H9 (cell line): ENCODE measurements at regions not wholly inside any gene's neighbourhood (a gene's known extent, or its start where the extent isn't known, plus 50 kb on each side); places are given as distances from the start of the nearest gene placed in this dataset.
"Not testable (repeated sequence)": the region's sequence is repeated elsewhere in the genome, so short reads cannot be mapped to it uniquely, and the experiment has no call there.

Experiments used
- DNase-seq: peaks from one replicate; pipeline ENCODE4 v3.0.0-alpha.2; 2017
- H2AFZ ChIP-seq: one replicate; pipeline ENCODE4 v1.6.1; 2013; ENCODE audit warnings: mild to moderate bottlenecking, low read length, control low read depth, moderate library complexity
- H2AK5ac ChIP-seq: 2 replicates; pipeline ENCODE4 v1.6.1; 2013; ENCODE audit warnings: low read length, control low read depth, mixed read lengths; ENCODE audit not compliant: insufficient read length
- H2BK120ac ChIP-seq: one replicate; pipeline ENCODE4 v1.6.1; 2013; ENCODE audit warnings: low read depth, mild to moderate bottlenecking, low read length, control low read depth, inconsistent platforms; ENCODE audit not compliant: poor library complexity, severe bottlenecking
- H2BK12ac ChIP-seq: 2 replicates; pipeline ENCODE4 v1.6.1; 2013; ENCODE audit warnings: low read length, control low read depth, mixed read lengths, low read depth; ENCODE audit not compliant: insufficient read length
- H2BK15ac ChIP-seq: 2 replicates; pipeline ENCODE4 v1.6.1; 2013; ENCODE audit warnings: low read depth, low read length, control low read depth
- H2BK20ac ChIP-seq: one replicate; pipeline ENCODE4 v1.6.1; 2013; ENCODE audit warnings: low read depth, mild to moderate bottlenecking, low read length, control low read depth, inconsistent platforms; ENCODE audit not compliant: poor library complexity, severe bottlenecking
- H2BK5ac ChIP-seq: 2 replicates; pipeline ENCODE4 v1.6.1; 2013; ENCODE audit warnings: low read length, control low read depth, mixed read lengths; ENCODE audit not compliant: insufficient read length
- H3K14ac ChIP-seq: 2 replicates; pipeline ENCODE4 v1.6.1; 2013; ENCODE audit warnings: low read length, control low read depth; ENCODE audit not compliant: insufficient read depth
- H3K18ac ChIP-seq: 2 replicates; pipeline ENCODE4 v1.6.1; 2013; ENCODE audit warnings: low read depth, mild to moderate bottlenecking, mixed read lengths, low read length, control low read depth; ENCODE audit not compliant: insufficient read length
- H3K23ac ChIP-seq: 2 replicates; pipeline ENCODE4 v1.6.1; 2013; ENCODE audit warnings: low read length, control low read depth, mixed read lengths, low read depth; ENCODE audit not compliant: insufficient read length
- H3K23me2 ChIP-seq: 2 replicates; pipeline ENCODE4 v1.6.1; 2013; ENCODE audit warnings: low read depth, mild to moderate bottlenecking, mixed read lengths, low read length, control low read depth; ENCODE audit not compliant: insufficient read length, poor library complexity, severe bottlenecking
- H3K27ac ChIP-seq: 2 replicates; pipeline ENCODE4 v1.5.1; 2013; ENCODE audit warnings: low read length, control low read depth, mixed read lengths, low read depth; ENCODE audit not compliant: insufficient read length
- H3K27me3 ChIP-seq: 2 replicates; pipeline ENCODE4 v1.6.1; 2013; ENCODE audit warnings: low read length, control low read depth, inconsistent platforms; ENCODE audit not compliant: insufficient read depth
- H3K4ac ChIP-seq: 2 replicates; pipeline ENCODE4 v1.6.1; 2013; ENCODE audit warnings: low read depth, mild to moderate bottlenecking, control low read depth, inconsistent platforms, low read length, moderate library complexity
- H3K4me1 ChIP-seq: 2 replicates; pipeline ENCODE4 v1.6.1; 2013; ENCODE audit warnings: low read length, control low read depth, inconsistent platforms; ENCODE audit not compliant: insufficient read depth
- H3K4me2 ChIP-seq: 2 replicates; pipeline ENCODE4 v1.6.1; 2013; ENCODE audit warnings: low read length, control low read depth, mixed read lengths; ENCODE audit not compliant: insufficient read length, insufficient read depth
- H3K56ac ChIP-seq: 2 replicates; pipeline ENCODE4 v1.6.1; 2013; ENCODE audit warnings: low read depth, mild to moderate bottlenecking, mixed read lengths, low read length, control low read depth; ENCODE audit not compliant: insufficient read length
- H3K79me1 ChIP-seq: 2 replicates; pipeline ENCODE4 v1.6.1; 2013; ENCODE audit warnings: low read depth, mild to moderate bottlenecking, moderate library complexity, low read length, control low read depth, inconsistent platforms; ENCODE audit not compliant: insufficient read depth, poor library complexity, severe bottlenecking
- H3K79me2 ChIP-seq: 2 replicates; pipeline ENCODE4 v1.6.1; 2013; ENCODE audit warnings: low read length, control low read depth, inconsistent platforms; ENCODE audit not compliant: insufficient read depth
- H3K9ac ChIP-seq: 2 replicates; pipeline ENCODE4 v1.6.1; 2013; ENCODE audit warnings: low read length, control low read depth, mixed read lengths; ENCODE audit not compliant: insufficient read length; ENCODE audit errors: extremely low read depth
- H3K9me3 ChIP-seq: one replicate; pipeline ENCODE4 v1.6.1; 2013; ENCODE audit warnings: low read depth, low read length, inconsistent platforms; ENCODE audit not compliant: control insufficient read depth
- H3T11ph ChIP-seq: one replicate; pipeline ENCODE4 v1.6.1; 2013; ENCODE audit warnings: mild to moderate bottlenecking, low read length, control low read depth, inconsistent platforms
- H4K20me1 ChIP-seq: one replicate; pipeline ENCODE4 v1.6.1; 2013; ENCODE audit not compliant: control insufficient read depth, insufficient read length, insufficient read depth
- H4K5ac ChIP-seq: 2 replicates; pipeline ENCODE4 v1.6.1; 2013; ENCODE audit warnings: low read depth, mild to moderate bottlenecking, mixed read lengths, low read length, control low read depth; ENCODE audit not compliant: insufficient read length
- H4K8ac ChIP-seq: replicated peaks from 2 replicates; pipeline ENCODE4 v1.6.1; 2013; ENCODE audit warnings: low read length, control low read depth, mixed read lengths, low read depth; ENCODE audit not compliant: insufficient read length
- H4K91ac ChIP-seq: 2 replicates; pipeline ENCODE4 v1.6.1; 2013; ENCODE audit warnings: low read depth, mild to moderate bottlenecking, moderate library complexity, mixed read lengths, low read length, control low read depth; ENCODE audit not compliant: insufficient read length
- H3K27ac Mint-ChIP-seq, 3 experiments: 2 replicates in 2 of 3; 3 replicates in 1 of 3; pipeline ENCODE4 v1.8.0; 2020 to 2021; ENCODE audit warnings: mixed read lengths in 3 of 3, mild to moderate bottlenecking in 1 of 3, moderate library complexity in 1 of 3
- H3K27me3 Mint-ChIP-seq: 2 replicates; pipeline ENCODE4 v1.8.0; 2021; ENCODE audit warnings: low read depth, mild to moderate bottlenecking, moderate library complexity, mixed read lengths
- H3K36me3 Mint-ChIP-seq, 3 experiments: 2 replicates in 2 of 3; 3 replicates in 1 of 3; pipeline ENCODE4 v1.8.0; 2020 to 2021; ENCODE audit warnings: low read depth in 3 of 3, mixed read lengths in 3 of 3; ENCODE audit not compliant: insufficient read depth in 1 of 3
- H3K4me1 Mint-ChIP-seq, 2 experiments: 2 replicates each; pipeline ENCODE4 v1.8.0; 2020; ENCODE audit warnings: mixed read lengths in 2 of 2
- H3K4me3 Mint-ChIP-seq, 2 experiments: 2 replicates in 1 of 2; 3 replicates in 1 of 2; pipeline ENCODE4 v1.8.0; 2020 to 2021; ENCODE audit warnings: mild to moderate bottlenecking in 2 of 2, mixed read lengths in 2 of 2, moderate library complexity in 1 of 2
- H3K9me3 Mint-ChIP-seq, 2 experiments: 2 replicates in 1 of 2; 3 replicates in 1 of 2; pipeline ENCODE4 v1.8.0; 2020; ENCODE audit warnings: mild to moderate bottlenecking in 2 of 2, mixed read lengths in 2 of 2, moderate library complexity in 1 of 2
- WGBS: extraction: QIAGEN DNeasy Blood & Tissue Kit; methylation state at CpG from one replicate; pipeline ENCODE4 v1.1.7; 2013; ENCODE audit warnings: missing lambda C conversion rate, low lambda C conversion rate, mixed read lengths; ENCODE audit not compliant: insufficient read length; ENCODE audit errors: extremely low coverage; 5-methylcytosine and 5-hydroxymethylcytosine counted together
- TF ChIP-seq, protein P1 (sequence below): fragments of 200-600 bp; sonication (generic); conservative IDR thresholded peaks from 3 replicates; pipeline ENCODE4 v1.8.0; 2021; ENCODE audit warnings: antibody characterized with exemption, mild to moderate bottlenecking

DNA sequence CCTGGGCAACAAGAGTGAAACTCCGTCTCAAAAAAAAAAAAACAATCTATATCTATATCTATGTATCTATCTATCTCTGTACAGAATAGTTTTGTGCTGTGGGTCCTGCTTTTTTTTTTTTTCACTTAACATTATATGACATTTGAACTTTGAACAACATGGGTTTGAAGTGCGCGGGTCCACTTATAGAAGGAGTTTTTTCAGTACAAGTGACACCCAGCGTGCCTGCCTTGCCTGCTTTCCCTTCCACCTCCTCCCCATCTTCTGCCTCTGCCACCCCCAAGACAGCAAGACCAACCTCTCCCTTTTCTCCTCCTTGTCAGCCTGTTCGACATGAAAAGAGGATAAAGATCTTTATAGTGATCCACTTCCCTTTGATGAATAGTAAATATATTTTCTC is 102.2 kb upstream of the KCNG1 start:
- H3K9ac ChIP-seq: no peak overlapping the region
- H3K27ac ChIP-seq: no peak overlapping the region
- no peaks in the 10 kb centered on the region for H3K9me3 ChIP-seq
- H2BK12ac ChIP-seq: no peak overlapping the region
- H2BK120ac ChIP-seq: no peak overlapping the region
- H3K4ac ChIP-seq: no peak overlapping the region
- no peak overlapping the region for H2BK15ac ChIP-seq
- H4K5ac ChIP-seq: no peak overlapping the region
- Mint-ChIP-seq H3K4me1 (peaks cover 18 to 32% of the 10 kb centered on the region in 2 experiments), H3K27ac (no peak overlapping the region; a peak in 1 of 7 replicates), H3K36me3 (no peaks in the 10 kb centered on the region), H3K9me3 (no peaks in the 10 kb centered on the region; a peak in 1 of 5 replicates), H3K4me3 (no peak overlapping the region), H3K27me3 (peaks cover 5% of the 10 kb centered on the region)
- H4K20me1 ChIP-seq: no peaks in the 10 kb centered on the region
- H3K4me2 ChIP-seq: no peak overlapping the region
- DNase-seq: no peak
- H3T11ph ChIP-seq: no peak overlapping the region
- H3K4me1 ChIP-seq: peaks cover 2% of the 10 kb centered on the region; the same call in 1 of the 2 replicates
- H2BK5ac ChIP-seq: no peak overlapping the region
- TF ChIP-seq, protein P1, sequence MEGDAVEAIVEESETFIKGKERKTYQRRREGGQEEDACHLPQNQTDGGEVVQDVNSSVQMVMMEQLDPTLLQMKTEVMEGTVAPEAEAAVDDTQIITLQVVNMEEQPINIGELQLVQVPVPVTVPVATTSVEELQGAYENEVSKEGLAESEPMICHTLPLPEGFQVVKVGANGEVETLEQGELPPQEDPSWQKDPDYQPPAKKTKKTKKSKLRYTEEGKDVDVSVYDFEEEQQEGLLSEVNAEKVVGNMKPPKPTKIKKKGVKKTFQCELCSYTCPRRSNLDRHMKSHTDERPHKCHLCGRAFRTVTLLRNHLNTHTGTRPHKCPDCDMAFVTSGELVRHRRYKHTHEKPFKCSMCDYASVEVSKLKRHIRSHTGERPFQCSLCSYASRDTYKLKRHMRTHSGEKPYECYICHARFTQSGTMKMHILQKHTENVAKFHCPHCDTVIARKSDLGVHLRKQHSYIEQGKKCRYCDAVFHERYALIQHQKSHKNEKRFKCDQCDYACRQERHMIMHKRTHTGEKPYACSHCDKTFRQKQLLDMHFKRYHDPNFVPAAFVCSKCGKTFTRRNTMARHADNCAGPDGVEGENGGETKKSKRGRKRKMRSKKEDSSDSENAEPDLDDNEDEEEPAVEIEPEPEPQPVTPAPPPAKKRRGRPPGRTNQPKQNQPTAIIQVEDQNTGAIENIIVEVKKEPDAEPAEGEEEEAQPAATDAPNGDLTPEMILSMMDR: no peak
- no peak overlapping the region for H3K23ac ChIP-seq
- H3K18ac ChIP-seq: no peak overlapping the region
- H3K56ac ChIP-seq: no peak overlapping the region
- no peak overlapping the region for H4K8ac ChIP-seq
- no peaks in the 10 kb centered on the region for H3K79me2 ChIP-seq
- H3K27me3 ChIP-seq: no peaks in the 10 kb centered on the region
- H2BK20ac ChIP-seq: no peak overlapping the region
- H2AK5ac ChIP-seq: no peak overlapping the region
- WGBS: no CpG with 5 or more reads among the region's 5 CpGs
- H4K91ac ChIP-seq: no peak overlapping the region
- no peaks in the 10 kb centered on the region for H3K23me2 ChIP-seq
- H3K79me1 ChIP-seq: no peaks in the 10 kb centered on the region
- no peak overlapping the region for H3K14ac ChIP-seq
- H2AFZ ChIP-seq: no peak overlapping the region

GRCh38 chr20:51123887-51124286 is 101.0 kb upstream of the KCNG1 start:
- H3K9me3 ChIP-seq, H3K79me1 ChIP-seq, H4K5ac ChIP-seq, H2BK12ac ChIP-seq, H3K4me3 Mint-ChIP-seq, H3K4me1 ChIP-seq, H2BK120ac ChIP-seq, H3K36me3 Mint-ChIP-seq, H3K4me2 ChIP-seq, H2BK5ac ChIP-seq, H3K14ac ChIP-seq, H3K79me2 ChIP-seq, H2AFZ ChIP-seq, H3K23ac ChIP-seq, H4K8ac ChIP-seq, H4K20me1 ChIP-seq, H3T11ph ChIP-seq, H2BK20ac ChIP-seq, H3K18ac ChIP-seq, DNase-seq, H2BK15ac ChIP-seq, H3K27me3 ChIP-seq, H4K91ac ChIP-seq, H3K4ac ChIP-seq, H3K9me3 Mint-ChIP-seq, H3K27ac Mint-ChIP-seq, H3K27ac ChIP-seq, H3K56ac ChIP-seq, H3K9ac ChIP-seq, H3K23me2 ChIP-seq, H2AK5ac ChIP-seq: not testable (repeated sequence)
- H3K27me3 Mint-ChIP-seq: peaks cover 10% of the 10 kb centered on the region
- H3K4me1 Mint-ChIP-seq: peaks cover 23 to 37% of the 10 kb centered on the region in 2 experiments
- no CpG with 5 or more reads among the region's 1 CpG for WGBS
